GM12892 (cell line): ENCODE measurements at regions not wholly inside any gene's neighbourhood (a gene's known extent, or its start where the extent isn't known, plus 50 kb on each side); places are given as distances from the start of the nearest gene placed in this dataset.

Experiments used
- POLR2A ChIP-seq: IDR thresholded peaks from 2 replicates; pipeline ENCODE4 v1.6.1; 2011; ENCODE audit warnings: low read depth, low read length, control low read depth
- POLR2AphosphoS5 ChIP-seq: IDR thresholded peaks from 2 replicates; pipeline ENCODE4 v1.6.1; 2011; ENCODE audit warnings: low read depth, low read length, control low read depth

DNA sequence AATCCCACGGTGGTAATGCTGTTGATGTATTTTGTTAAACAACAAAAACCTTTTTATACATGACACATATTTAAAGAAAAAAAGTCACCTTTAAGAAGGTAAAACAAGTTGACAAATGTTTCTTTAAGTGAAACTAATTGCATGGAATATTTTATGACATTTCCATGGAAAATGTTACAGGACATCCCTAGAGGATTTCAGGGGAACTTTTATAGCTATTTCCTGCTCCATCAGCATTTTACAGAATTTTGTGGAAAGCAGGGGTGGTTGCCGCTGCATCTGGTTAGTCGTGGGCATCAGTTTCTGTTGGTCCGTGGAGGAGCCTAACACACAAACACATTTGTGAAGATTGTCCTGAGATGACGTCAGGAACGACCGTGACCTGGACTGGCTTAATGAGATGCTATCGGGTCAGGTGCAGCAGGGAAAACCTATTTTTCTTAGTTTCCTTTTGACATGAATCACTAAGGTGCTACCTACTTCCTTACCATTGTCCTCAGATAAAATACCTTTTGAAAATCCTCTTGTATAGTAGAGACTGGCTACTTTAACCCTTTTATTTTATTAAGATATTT lies 305.1 kb downstream of the MAP2K6 start:
- TF ChIP-seq POLR2A (no peak), POLR2AphosphoS5 (no peak)
